HL-60 (cell line): ENCODE measurements at regions not wholly inside any gene's neighbourhood (a gene's known extent, or its start where the extent isn't known, plus 50 kb on each side); places are given as distances from the start of the nearest gene placed in this dataset.

ENCODE experiments used
- DNase-seq, 2 experiments: peaks; one replicate each; pipeline ENCODE4 v3.0.0-alpha.2; 2010 to 2020; ENCODE audit warnings: low read depth in 1 of 2, low spot score in 1 of 2
- H3K27ac ChIP-seq: fragments of 250-450 bp; sonication (Bioruptor Pico); replicated peaks from 2 replicates; pipeline ENCODE4 v1.5.1; 2020; ENCODE audit warnings: mild to moderate bottlenecking, moderate library complexity
- H3K27me3 ChIP-seq: fragments of 250-450 bp; sonication (Bioruptor Pico); 2 replicates; pipeline ENCODE4 v1.5.1; 2021; ENCODE audit warnings: mild to moderate bottlenecking, moderate library complexity; ENCODE audit not compliant: insufficient read depth, poor library complexity, severe bottlenecking
- H3K4me3 ChIP-seq: replicated peaks from 2 replicates; pipeline ENCODE4 v1.5.1; 2011; ENCODE audit warnings: mild to moderate bottlenecking, control low read depth, low read length; ENCODE audit not compliant: insufficient read depth
- CTCF ChIP-seq: IDR thresholded peaks from one replicate; pipeline ENCODE4 v1.5.1; 2011; ENCODE audit warnings: low read length, control low read depth, inconsistent platforms; ENCODE audit not compliant: insufficient read depth
- GABPA ChIP-seq: IDR thresholded peaks from 2 replicates; pipeline ENCODE4 v1.6.1; 2012; ENCODE audit warnings: low read depth
- POLR2AphosphoS5 ChIP-seq: IDR thresholded peaks from 2 replicates; pipeline ENCODE4 v1.6.1; 2012; ENCODE audit warnings: low read depth
- REST ChIP-seq: IDR thresholded peaks from 2 replicates; pipeline ENCODE4 v1.6.1; 2012; ENCODE audit warnings: low read depth; ENCODE audit not compliant: insufficient replicate concordance
- SPI1 ChIP-seq: IDR thresholded peaks from 2 replicates; pipeline ENCODE4 v1.6.1; 2012; ENCODE audit warnings: low read depth, mild to moderate bottlenecking, borderline replicate concordance

- TF ChIP-seq REST (no peak), CTCF (no peak), SPI1 (no peak), POLR2AphosphoS5 (no peak), GABPA (no peak)
- no peak for DNase-seq
- H3K27ac ChIP-seq: no peak overlapping the region
Measured at GRCh38 chr13:106649495-106649894, 81.6 kb upstream of the ARGLU1 start.

GRCh38 chr13:106640515-106640914, 72.6 kb upstream of the ARGLU1 start:
- no peak for DNase-seq
- no peaks in the 10 kb centered on the region for H3K27me3 ChIP-seq
- H3K27ac ChIP-seq: no peak overlapping the region
- TF ChIP-seq CTCF: no peak
- TF ChIP-seq GABPA: no peak
- TF ChIP-seq POLR2AphosphoS5: no peak
- no peak for TF ChIP-seq REST
- TF ChIP-seq SPI1: no peak
- no peak overlapping the region for H3K4me3 ChIP-seq

More at GRCh38 chr13:106649495-106649894, 81.6 kb upstream of the ARGLU1 start:
- no peak overlapping the region for H3K4me3 ChIP-seq
- H3K27me3 ChIP-seq: no peaks in the 10 kb centered on the region

- H3K27me3 ChIP-seq: no peaks in the 10 kb centered on the region
- H3K27ac ChIP-seq: no peak overlapping the region
- DNase-seq: no peak
- H3K4me3 ChIP-seq: no peak overlapping the region
- TF ChIP-seq GABPA (no peak), SPI1 (no peak), CTCF (no peak), REST (no peak), POLR2AphosphoS5 (no peak)
Measured at GRCh38 chr13:106637519-106637918, 69.6 kb upstream of the ARGLU1 start.
